ENCODE measurements at regions not wholly inside any gene's neighbourhood (a gene's known extent, or its start where the extent isn't known, plus 50 kb on each side); places are given as distances from the start of the nearest gene placed in this dataset.

GRCh38 chr2:217258170-217258569 lies 398.3 kb upstream of the TNP1 start:
- DNase-seq = no peak

GRCh38 chr2:217256251-217256650 lies 396.4 kb upstream of the TNP1 start:
- peak; percentile 67 for DNase-seq

- DNase-seq = no peak
These were observed 394.2 kb upstream of the TNP1 start for GRCh38 chr2:217254111-217254510.

- no peak for DNase-seq
These were observed 392.3 kb upstream of the TNP1 start for GRCh38 chr2:217252181-217252580.

GRCh38 chr2:217250013-217250524 lies 390.2 kb upstream of the TNP1 start:
- DNase-seq = peak; percentile 88

GRCh38 chr2:217249121-217250012 lies 389.5 kb upstream of the TNP1 start:
- DNase-seq = no peak

GRCh38 chr2:217248312-217248935 lies 388.6 kb upstream of the TNP1 start:
- peak; percentile 96 for DNase-seq

- peak; percentile 49 for DNase-seq
These were observed 387.6 kb upstream of the TNP1 start for GRCh38 chr2:217247476-217247875.

- DNase-seq = no peak
These were observed 386.2 kb upstream of the TNP1 start for GRCh38 chr2:217246108-217246507.

- no peak for DNase-seq
These were observed 385.0 kb upstream of the TNP1 start for GRCh38 chr2:217244815-217245214.

- no peak for DNase-seq
These were observed 383.1 kb upstream of the TNP1 start for GRCh38 chr2:217242947-217243346.

- DNase-seq = no peak
These were observed 371.9 kb upstream of the TNP1 start for GRCh38 chr2:217231724-217232123.

GRCh38 chr2:217231212-217231611 lies 371.3 kb upstream of the TNP1 start:
- no peak for DNase-seq

- no peak for DNase-seq
These were observed 368.9 kb upstream of the TNP1 start for GRCh38 chr2:217228732-217229131.

- no peak for DNase-seq
These were observed 367.9 kb upstream of the TNP1 start for GRCh38 chr2:217227794-217228193.

GRCh38 chr2:217225596-217225995 lies 365.7 kb upstream of the TNP1 start:
- no peak for DNase-seq

- DNase-seq = no peak
These were observed 363.5 kb upstream of the TNP1 start for GRCh38 chr2:217223222-217223930.

- no peak for DNase-seq
These were observed 362.5 kb upstream of the TNP1 start for GRCh38 chr2:217222309-217222910.

- DNase-seq = peak; percentile 55
These were observed 360.6 kb upstream of the TNP1 start for GRCh38 chr2:217220228-217221013.

- no peak for DNase-seq
These were observed 359.3 kb upstream of the TNP1 start for GRCh38 chr2:217219164-217219520.

- no peak for DNase-seq
These were observed 358.7 kb upstream of the TNP1 start for GRCh38 chr2:217218269-217219163.
